ENCODE measurements at regions not wholly inside any gene's neighbourhood (a gene's known extent, or its start where the extent isn't known, plus 50 kb on each side); places are given as distances from the start of the nearest gene placed in this dataset.

- TF ChIP-seq CTCF (IDR thresholded peaks at IDR 0.05) (no peak), POLR2AphosphoS5 (IDR thresholded peaks at IDR 0.05) (no peak)
These were observed 97.6 kb downstream of the TOMM20 start for GRCh38 chr1:235030919-235031596.
